ENCODE measurements at regions not wholly inside any gene's neighbourhood (a gene's known extent, or its start where the extent isn't known, plus 50 kb on each side); places are given as distances from the start of the nearest gene placed in this dataset.
"Not testable (repeated sequence)": the region's sequence is repeated elsewhere in the genome, so short reads cannot be mapped to it uniquely, and the experiment has no call there.

GRCh38 chr9:31314241-31314640 is 1070.2 kb upstream of the ACO1 start:
- Mint-ChIP-seq H3K4me1 (peaks cover 2 to 10% (median 4%) of the 10 kb centered on the region in 4 donors), H3K36me3 (no peaks in the 10 kb centered on the region), H3K4me3 (no peak overlapping the region), H3K9me3 (peaks cover 0 to 10% (median 2%) of the 10 kb centered on the region in 8 donors), H3K27me3 (no peaks in the 10 kb centered on the region), H3K27ac (no peak overlapping the region)
- Histone ChIP-seq H3K36me3 (ENCODE audit: insufficient read depth, low read length) (no peaks in the 10 kb centered on the region), H3K27ac (ENCODE audit: low read depth, low read length) (no peak overlapping the region), H3K27me3 (ENCODE audit: insufficient read depth, low read length) (no peaks in the 10 kb centered on the region), H3K4me3 (ENCODE audit: low read length in 2 of 2) (no peak overlapping the region), H3K4me1 (ENCODE audit: insufficient read depth, low read length) (no peaks in the 10 kb centered on the region), H3K9me3 (ENCODE audit: control insufficient read depth in 1 of 2, low read length in 2 of 2) (no peaks in the 10 kb centered on the region)
- ChIA-PET POLR2A (ENCODE audit: partially characterized antibody) (no interaction called here), CTCF (ENCODE audit: partially characterized antibody) (no interaction called here)
- intact Hi-C loops (cut with micrococcal nuclease) = no loop called here
- DNase-seq = no peak

DNA sequence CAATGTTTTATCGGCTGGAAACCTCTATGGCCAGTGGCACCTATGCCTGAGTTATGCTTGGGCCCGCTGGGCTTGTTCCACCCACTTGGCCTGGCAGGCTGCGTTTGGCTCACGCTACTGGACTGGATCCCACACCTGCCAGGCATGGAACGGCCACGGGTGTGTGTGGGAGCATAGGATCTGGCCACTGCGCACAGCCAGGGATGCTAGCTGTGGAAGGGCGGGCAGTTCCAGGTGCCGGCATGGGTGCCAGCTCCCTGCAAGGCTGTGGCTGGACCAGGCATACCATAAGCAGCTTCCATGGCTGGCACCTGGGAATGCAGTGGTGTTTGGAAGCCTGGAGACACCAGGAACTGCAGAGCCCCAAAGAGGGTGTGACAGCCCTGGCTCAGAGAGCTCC is 1063.9 kb upstream of the ACO1 start:
- H3K4me3 Mint-ChIP-seq = no peak overlapping the region
- H3K9me3 Mint-ChIP-seq = peaks cover 0 to 2% (median 0%) of the 10 kb centered on the region in 8 donors
- no peaks in the 10 kb centered on the region for H3K27me3 Mint-ChIP-seq
- CTCF ChIA-PET (ENCODE audit: partially characterized antibody) = interaction anchor here (1.3 kb wide), 1 partner anchor 8 kb away, joined by 4 read pairs; no protein-coding TSS in a partner anchor
- no peak overlapping the region for H3K27ac ChIP-seq (ENCODE audit: low read depth, low read length)
- DNase-seq = no peak
- no peak overlapping the region for H3K27ac Mint-ChIP-seq
- POLR2A ChIA-PET (ENCODE audit: partially characterized antibody) = interaction anchor here (1.2 kb wide), 1 partner anchor 27 kb away, joined by 3 read pairs; no protein-coding TSS in a partner anchor
- H3K4me1 Mint-ChIP-seq = peaks cover 22 to 37% (median 27%) of the 10 kb centered on the region in 4 donors
- H3K4me3 ChIP-seq (ENCODE audit: low read length in 2 of 2) = no peak overlapping the region
- no peaks in the 10 kb centered on the region for H3K27me3 ChIP-seq (ENCODE audit: insufficient read depth, low read length)
- intact Hi-C loops (cut with micrococcal nuclease) = no loop called here
- H3K9me3 ChIP-seq (ENCODE audit: control insufficient read depth in 1 of 2, low read length in 2 of 2) = no peaks in the 10 kb centered on the region
- H3K4me1 ChIP-seq (ENCODE audit: insufficient read depth, low read length) = peaks cover 34% of the 10 kb centered on the region
- H3K36me3 Mint-ChIP-seq = no peaks in the 10 kb centered on the region
- no peaks in the 10 kb centered on the region for H3K36me3 ChIP-seq (ENCODE audit: insufficient read depth, low read length)

GRCh38 chr9:31321256-31321655 is 1063.2 kb upstream of the ACO1 start:
- H3K36me3 Mint-ChIP-seq = no peaks in the 10 kb centered on the region
- POLR2A ChIA-PET (ENCODE audit: partially characterized antibody) = interaction anchor here (1.2 kb wide), 1 partner anchor 26 kb away, joined by 3 read pairs; no protein-coding TSS in a partner anchor
- no peak overlapping the region for H3K4me3 Mint-ChIP-seq
- no peaks in the 10 kb centered on the region for H3K36me3 ChIP-seq (ENCODE audit: insufficient read depth, low read length)
- H3K27me3 ChIP-seq (ENCODE audit: insufficient read depth, low read length) = no peaks in the 10 kb centered on the region
- intact Hi-C loops (cut with micrococcal nuclease) = no loop called here
- H3K4me1 Mint-ChIP-seq = peaks cover 24 to 44% (median 30%) of the 10 kb centered on the region in 4 donors
- no peak for DNase-seq
- no peak overlapping the region for H3K27ac Mint-ChIP-seq
- no peaks in the 10 kb centered on the region for H3K9me3 ChIP-seq (ENCODE audit: control insufficient read depth in 1 of 2, low read length in 2 of 2)
- H3K9me3 Mint-ChIP-seq = peaks cover 0 to 2% (median 0%) of the 10 kb centered on the region in 8 donors
- H3K4me1 ChIP-seq (ENCODE audit: insufficient read depth, low read length) = peaks cover 36% of the 10 kb centered on the region
- H3K27me3 Mint-ChIP-seq = no peaks in the 10 kb centered on the region
- CTCF ChIA-PET (ENCODE audit: partially characterized antibody) = interaction anchor here (1.3 kb wide), 1 partner anchor 9 kb away, joined by 4 read pairs; no protein-coding TSS in a partner anchor
- no peak overlapping the region for H3K27ac ChIP-seq (ENCODE audit: low read depth, low read length)
- no peak overlapping the region for H3K4me3 ChIP-seq (ENCODE audit: low read length in 2 of 2)

DNA sequence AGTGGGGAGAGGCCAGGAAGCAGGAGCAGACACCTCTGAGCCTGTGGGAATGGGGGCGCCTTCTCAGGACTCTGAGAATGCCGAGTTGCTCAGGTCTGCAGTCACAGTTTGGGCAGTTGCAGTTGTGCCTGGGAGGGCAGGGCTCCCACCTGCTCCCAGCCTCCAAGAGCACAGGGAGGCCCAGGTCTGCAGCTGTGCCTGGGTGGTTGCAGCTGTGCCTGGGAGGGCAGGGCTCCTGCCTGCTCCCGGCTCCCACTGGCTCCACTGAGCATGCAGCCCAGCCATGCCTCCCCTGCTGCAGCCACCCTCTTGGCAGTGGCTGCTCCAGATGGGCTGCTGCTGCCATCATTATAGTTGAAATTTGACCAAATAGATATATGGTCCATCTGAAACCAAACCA is 1062.8 kb upstream of the ACO1 start:
- Histone ChIP-seq H3K27me3 (ENCODE audit: insufficient read depth, low read length) (no peaks in the 10 kb centered on the region), H3K4me1 (ENCODE audit: insufficient read depth, low read length) (peaks cover 36% of the 10 kb centered on the region), H3K36me3 (ENCODE audit: insufficient read depth, low read length) (no peaks in the 10 kb centered on the region), H3K9me3 (ENCODE audit: control insufficient read depth in 1 of 2, low read length in 2 of 2) (no peaks in the 10 kb centered on the region), H3K27ac (ENCODE audit: low read depth, low read length) (no peak overlapping the region), H3K4me3 (ENCODE audit: low read length in 2 of 2) (no peak overlapping the region)
- intact Hi-C loops (cut with micrococcal nuclease) = no loop called here
- ChIA-PET CTCF (ENCODE audit: partially characterized antibody) (no interaction called here), POLR2A (ENCODE audit: partially characterized antibody) (interaction anchor here (1.2 kb wide), 1 partner anchor 26 kb away, joined by 3 read pairs; no protein-coding TSS in a partner anchor)
- Mint-ChIP-seq H3K27ac (peak overlapping the region in 1 of 7 donors; percentile 1), H3K4me3 (no peak overlapping the region), H3K36me3 (no peaks in the 10 kb centered on the region), H3K27me3 (no peaks in the 10 kb centered on the region), H3K9me3 (peaks cover 0 to 4% (median 0%) of the 10 kb centered on the region in 8 donors), H3K4me1 (peaks cover 24 to 49% (median 33%) of the 10 kb centered on the region in 4 donors)
- DNase-seq = no peak

DNA sequence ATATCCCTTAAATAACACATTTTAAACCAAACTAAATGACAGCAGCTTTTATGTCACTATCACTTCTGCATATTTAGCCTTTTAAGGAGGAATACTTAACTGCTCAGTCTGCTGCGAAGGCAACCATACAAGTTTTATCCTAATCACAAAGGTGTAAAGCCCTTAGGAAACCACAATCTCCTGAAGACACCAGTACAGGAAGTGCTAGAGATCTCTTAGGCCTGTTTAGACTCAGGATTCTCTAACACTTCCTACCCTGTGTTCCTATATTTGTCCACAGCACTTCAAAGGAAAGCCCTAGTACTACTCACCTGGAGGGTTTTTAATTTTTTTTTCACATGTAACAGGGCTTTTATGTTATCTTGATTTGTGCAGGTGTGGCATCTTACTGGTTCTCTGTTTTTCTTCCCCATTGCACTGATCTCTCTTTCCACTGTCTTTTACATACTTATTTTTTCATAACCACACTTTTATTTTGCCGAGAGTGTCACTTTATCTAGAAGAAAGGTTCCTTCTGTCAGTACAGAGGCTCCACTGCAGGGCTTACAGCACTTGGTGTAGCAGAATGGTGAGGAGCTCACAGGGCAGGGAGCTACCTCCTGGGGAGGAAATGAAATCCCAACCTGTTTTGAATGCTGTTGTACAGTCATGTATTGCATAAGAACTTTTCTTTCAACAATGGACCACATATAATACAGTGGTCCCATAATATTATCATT is 1060.6 kb upstream of the ACO1 start:
- no peaks in the 10 kb centered on the region for H3K27me3 Mint-ChIP-seq
- H3K4me1 Mint-ChIP-seq = peaks cover 28 to 56% (median 39%) of the 10 kb centered on the region in 4 donors
- H3K4me3 Mint-ChIP-seq = peak overlapping the region; percentile 21 to 77 (median 52)
- DNase-seq = peak in 4 of 5 donors; percentile 26 to 46 (median 34)
- Histone ChIP-seq H3K27ac (ENCODE audit: low read depth, low read length) (peak overlapping the region; percentile 43), H3K4me1 (ENCODE audit: insufficient read depth, low read length) (peaks cover 36% of the 10 kb centered on the region), H3K4me3 (ENCODE audit: low read length in 2 of 2) (no peak overlapping the region), H3K9me3 (ENCODE audit: control insufficient read depth in 1 of 2, low read length in 2 of 2) (no peaks in the 10 kb centered on the region), H3K27me3 (ENCODE audit: insufficient read depth, low read length) (no peaks in the 10 kb centered on the region), H3K36me3 (ENCODE audit: insufficient read depth, low read length) (no peaks in the 10 kb centered on the region)
- H3K9me3 Mint-ChIP-seq = peaks cover 0 to 6% (median 0%) of the 10 kb centered on the region in 8 donors
- H3K27ac Mint-ChIP-seq = peak overlapping the region; percentile 64 to 90 (median 83)
- no peaks in the 10 kb centered on the region for H3K36me3 Mint-ChIP-seq
- ChIA-PET POLR2A (ENCODE audit: partially characterized antibody) (interaction anchor here (0.8 to 3.0 kb wide), 3 partner anchors 12 to 219 kb away, joined by 3 to 19 read pairs (median 14); no protein-coding TSS in a partner anchor), CTCF (ENCODE audit: partially characterized antibody) (interaction anchor here (0.9 to 1.2 kb wide), 3 partner anchors 20 to 218 kb away, joined by 3 to 4 read pairs (median 3); no protein-coding TSS in a partner anchor)
- intact Hi-C loops (cut with micrococcal nuclease) = no loop called here

- H3K36me3 Mint-ChIP-seq = no peaks in the 10 kb centered on the region
- no peak for DNase-seq
- no peaks in the 10 kb centered on the region for H3K27me3 Mint-ChIP-seq
- Histone ChIP-seq H3K4me1 (ENCODE audit: insufficient read depth, low read length) (peaks cover 36% of the 10 kb centered on the region), H3K36me3 (ENCODE audit: insufficient read depth, low read length) (no peaks in the 10 kb centered on the region), H3K27ac (ENCODE audit: low read depth, low read length) (no peak overlapping the region), H3K27me3 (ENCODE audit: insufficient read depth, low read length) (no peaks in the 10 kb centered on the region), H3K4me3 (ENCODE audit: low read length in 2 of 2) (no peak overlapping the region), H3K9me3 (ENCODE audit: control insufficient read depth in 1 of 2, low read length in 2 of 2) (no peaks in the 10 kb centered on the region)
- intact Hi-C loops (cut with micrococcal nuclease) = no loop called here
- peaks cover 0 to 6% (median 0%) of the 10 kb centered on the region in 8 donors for H3K9me3 Mint-ChIP-seq
- H3K4me3 Mint-ChIP-seq = no peak overlapping the region
- CTCF ChIA-PET (ENCODE audit: partially characterized antibody) = interaction anchor here (1.5 kb wide), 1 partner anchor 13 kb away, joined by 4 read pairs; no protein-coding TSS in a partner anchor
- POLR2A ChIA-PET (ENCODE audit: partially characterized antibody) = interaction anchor here (3.0 kb wide), 1 partner anchor 10 kb away, joined by 14 read pairs; no protein-coding TSS in a partner anchor
- peaks cover 28 to 54% (median 39%) of the 10 kb centered on the region in 4 donors for H3K4me1 Mint-ChIP-seq
- peak overlapping the region in 5 of 7 donors; percentile 11 to 84 (median 41) for H3K27ac Mint-ChIP-seq
Measured at GRCh38 chr9:31325778-31326177, 1058.7 kb upstream of the ACO1 start.

DNA sequence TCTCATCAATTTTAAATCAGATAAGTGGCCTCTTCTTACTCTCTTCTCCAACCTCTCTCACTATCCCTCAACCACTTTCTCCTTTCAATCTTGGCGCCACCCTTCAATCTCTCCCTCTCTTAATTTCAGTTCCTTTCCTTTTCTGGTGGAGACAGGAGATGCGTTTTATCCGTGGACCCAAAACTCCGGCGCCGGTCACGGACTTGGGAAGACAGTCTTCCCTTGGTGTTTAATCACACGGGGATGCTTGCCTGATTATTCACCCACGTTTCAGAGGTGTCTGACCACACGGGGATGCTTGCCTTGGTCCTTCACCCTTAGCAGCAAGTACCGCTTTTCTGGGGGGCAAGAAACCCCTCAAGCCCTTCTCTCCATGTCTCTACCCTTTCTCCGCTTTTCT is 1057.6 kb upstream of the ACO1 start:
- Mint-ChIP-seq H3K4me1 (peaks cover 28 to 51% (median 38%) of the 10 kb centered on the region in 4 donors), H3K27ac (peak overlapping the region in 4 of 7 donors; percentile 47 to 87 (median 58))
- H3K36me3 Mint-ChIP-seq; H3K4me3 Mint-ChIP-seq; H3K36me3 ChIP-seq (ENCODE audit: insufficient read depth, low read length); H3K9me3 ChIP-seq (ENCODE audit: control insufficient read depth in 1 of 2, low read length in 2 of 2); H3K27me3 ChIP-seq (ENCODE audit: insufficient read depth, low read length); CTCF ChIA-PET (ENCODE audit: partially characterized antibody); intact Hi-C loops (cut with micrococcal nuclease); H3K27me3 Mint-ChIP-seq; H3K4me3 ChIP-seq (ENCODE audit: low read length in 2 of 2); DNase-seq; H3K9me3 Mint-ChIP-seq; H3K27ac ChIP-seq (ENCODE audit: low read depth, low read length); POLR2A ChIA-PET (ENCODE audit: partially characterized antibody): not testable (repeated sequence)
- peaks cover 34% of the 10 kb centered on the region for H3K4me1 ChIP-seq (ENCODE audit: insufficient read depth, low read length)

All from CD4-positive, alpha-beta memory T cell (primary cell).